ENCODE measurements at regions not wholly inside any gene's neighbourhood (a gene's known extent, or its start where the extent isn't known, plus 50 kb on each side); places are given as distances from the start of the nearest gene placed in this dataset.

DNA sequence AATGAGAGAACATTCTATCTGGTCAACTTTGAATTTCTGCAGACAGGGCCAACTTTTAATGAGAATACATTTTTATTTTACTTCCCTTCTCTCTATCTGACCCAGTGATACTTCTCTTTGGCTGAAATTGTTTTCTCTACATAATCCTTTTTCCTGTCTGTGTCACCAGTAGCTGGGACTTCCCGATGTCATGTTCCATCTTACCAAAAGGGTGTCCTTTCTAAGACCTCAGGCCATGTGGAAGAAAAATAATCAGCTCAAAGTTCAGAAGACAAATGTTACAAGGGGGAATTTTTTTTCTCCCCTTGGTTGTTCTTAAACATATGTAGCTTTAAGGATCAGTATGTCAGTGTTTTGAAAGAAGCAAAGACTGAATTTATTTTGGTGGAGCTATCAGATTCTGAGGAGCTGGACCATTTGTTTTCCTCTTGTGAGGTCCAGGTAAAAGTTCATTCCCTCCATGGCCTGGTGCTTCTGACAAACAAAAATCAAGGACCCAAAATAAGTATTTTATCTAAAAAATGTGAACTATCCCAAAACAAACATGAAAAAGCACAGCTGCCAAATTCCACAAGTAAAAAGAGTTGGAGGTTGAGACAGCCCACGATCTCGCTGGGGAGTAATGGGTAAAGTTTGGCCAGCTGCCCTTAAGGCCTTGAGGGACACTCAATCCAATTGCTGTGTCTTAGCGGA lies 859.4 kb upstream of the NR2F2 start:
- DNase-seq: peak; percentile 44

DNA sequence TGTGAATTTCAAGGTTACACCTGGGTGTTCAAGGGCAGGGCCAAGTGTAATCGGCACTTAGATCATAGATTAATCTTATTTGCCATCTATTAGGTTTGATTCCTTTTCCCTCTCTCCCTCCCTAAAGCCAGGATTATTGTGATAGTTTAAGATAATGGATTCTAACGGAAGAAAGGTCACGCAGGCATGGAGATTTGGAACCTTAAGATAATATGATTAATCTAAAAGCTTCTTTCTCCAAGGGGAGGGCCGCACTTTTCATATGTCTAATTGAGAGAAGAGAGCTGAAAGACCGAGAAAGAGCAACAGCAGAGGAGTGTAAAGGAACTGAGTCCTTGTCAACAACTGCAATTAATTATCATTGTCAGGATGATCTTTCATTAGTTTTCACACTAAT lies 858.8 kb upstream of the NR2F2 start:
- no peak for DNase-seq

DNA sequence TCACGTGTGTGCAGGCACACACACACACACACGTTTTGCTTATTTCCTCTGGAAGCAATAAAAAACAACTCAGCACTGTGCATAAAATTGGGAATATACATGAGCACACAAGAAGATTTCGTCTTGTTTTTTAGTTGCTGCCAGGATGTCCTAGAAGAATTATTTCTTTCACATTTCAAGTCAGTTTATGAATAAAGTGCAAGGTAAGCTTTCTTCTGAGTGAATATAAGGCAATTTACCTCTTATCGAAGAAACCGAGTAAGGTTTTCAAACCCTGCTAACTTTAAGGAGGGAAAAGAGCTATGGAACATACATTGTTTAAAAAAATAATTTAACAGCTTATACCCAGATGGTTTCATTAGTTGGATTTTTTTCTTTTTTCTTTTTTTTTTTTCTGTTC lies 855.4 kb upstream of the NR2F2 start:
- DNase-seq: no peak

DNA sequence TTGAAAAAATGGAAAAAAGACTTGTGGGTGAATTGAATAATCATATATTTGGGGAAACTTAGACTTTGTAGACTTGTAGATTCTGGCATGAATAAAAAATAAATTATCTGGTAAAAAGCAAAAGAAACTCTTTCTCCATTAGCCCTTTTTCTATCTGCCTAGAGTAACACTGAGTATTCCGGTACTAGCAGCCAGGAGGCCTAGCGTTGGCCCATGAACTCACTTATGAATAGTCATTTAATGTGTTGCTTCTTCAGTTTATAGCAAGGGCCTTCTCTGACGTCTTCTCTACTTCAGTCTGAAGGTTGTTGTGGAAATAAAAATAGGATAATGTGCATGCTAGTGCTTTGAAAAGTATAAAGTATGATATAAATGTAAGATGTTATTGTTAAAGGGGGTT lies 851.2 kb upstream of the NR2F2 start:
- no peak for DNase-seq

DNA sequence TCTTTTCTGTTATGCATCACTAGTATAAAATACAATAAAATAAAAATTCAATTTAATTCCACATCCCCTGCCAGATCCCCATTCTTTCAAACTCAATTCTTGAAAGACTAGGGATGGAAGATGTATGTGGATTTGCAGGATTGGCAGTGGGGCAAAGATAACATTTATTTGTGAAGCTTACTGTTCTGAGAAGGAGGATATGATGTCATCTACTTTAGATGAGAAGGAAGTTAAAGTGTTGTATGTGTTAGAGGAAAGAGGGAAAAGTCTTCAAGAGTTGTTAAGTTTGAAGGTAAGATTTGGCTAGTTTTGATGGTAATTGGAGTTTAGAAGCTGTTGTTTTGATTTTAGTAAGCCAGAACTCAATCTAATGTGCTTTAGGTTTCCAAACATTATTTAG lies 845.1 kb upstream of the NR2F2 start:
- DNase-seq: peak; percentile 41

DNA sequence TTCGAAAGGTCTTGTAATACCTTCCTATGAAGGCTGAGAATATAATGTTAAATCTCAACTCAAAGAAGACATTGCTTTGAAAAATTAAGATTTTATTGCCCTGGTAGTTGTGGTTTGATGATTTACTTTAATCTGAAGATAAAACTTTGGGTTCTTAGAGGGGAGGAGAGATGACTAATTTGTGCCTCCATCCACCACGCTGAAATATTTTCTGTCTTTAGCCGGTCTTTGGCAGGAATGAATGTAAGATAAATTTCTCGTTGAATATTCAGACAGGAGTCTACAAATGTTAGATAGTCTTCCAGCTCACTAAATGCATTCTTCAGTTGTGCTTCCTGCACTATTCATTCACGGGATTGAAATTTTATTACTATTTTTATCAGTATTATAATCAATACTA lies 844.3 kb upstream of the NR2F2 start:
- no peak for DNase-seq

DNA sequence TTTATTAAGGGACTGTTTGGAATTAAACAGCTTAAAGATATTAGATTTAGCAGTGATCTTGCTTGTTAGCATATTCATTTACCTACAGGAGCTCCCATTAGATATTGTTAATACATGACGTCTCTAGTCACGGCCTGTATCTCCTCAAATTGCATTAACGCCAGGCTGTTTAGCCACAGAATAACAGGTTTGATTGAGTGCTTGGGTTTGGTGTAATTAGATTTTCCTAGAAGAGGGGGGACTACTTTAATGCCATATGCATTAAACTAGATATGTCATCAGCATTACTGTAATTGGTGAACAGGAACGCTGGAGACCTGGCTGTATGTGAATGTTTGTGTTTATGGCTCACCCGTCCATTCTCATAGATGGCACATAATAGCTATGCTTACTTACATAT lies 841.4 kb upstream of the NR2F2 start:
- DNase-seq: no peak

DNA sequence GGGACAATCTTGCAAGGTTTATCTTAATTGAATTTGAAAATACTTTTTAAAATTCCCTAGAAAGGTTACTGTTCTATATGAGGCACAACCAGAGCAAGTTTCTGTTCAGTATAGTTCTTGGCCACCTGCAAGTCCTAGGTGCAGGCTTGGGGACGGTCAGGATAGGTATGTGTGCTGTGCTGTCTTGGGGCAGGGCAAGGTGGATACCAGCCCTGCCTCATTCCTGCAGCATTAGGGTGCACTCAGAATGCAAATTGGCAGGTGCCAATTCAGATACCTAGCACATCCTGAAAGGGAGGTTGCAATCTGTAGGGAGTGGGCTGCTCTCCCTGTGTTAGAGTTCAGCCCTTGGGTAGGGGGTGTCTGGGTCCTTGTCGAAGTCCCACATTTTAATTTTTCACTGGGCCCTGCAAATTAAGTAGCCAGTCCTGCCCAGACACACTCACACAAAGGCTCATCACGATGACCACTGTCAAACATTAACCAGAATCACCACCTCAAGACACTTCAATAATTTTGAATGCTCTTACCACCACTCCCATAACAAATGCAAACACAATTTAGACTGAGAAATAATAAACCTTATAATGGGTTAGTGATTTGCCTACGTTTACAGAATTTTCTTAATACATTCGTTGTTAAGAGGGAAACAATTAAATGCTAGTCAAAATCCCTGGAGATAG lies 838.0 kb upstream of the NR2F2 start:
- DNase-seq: no peak

DNA sequence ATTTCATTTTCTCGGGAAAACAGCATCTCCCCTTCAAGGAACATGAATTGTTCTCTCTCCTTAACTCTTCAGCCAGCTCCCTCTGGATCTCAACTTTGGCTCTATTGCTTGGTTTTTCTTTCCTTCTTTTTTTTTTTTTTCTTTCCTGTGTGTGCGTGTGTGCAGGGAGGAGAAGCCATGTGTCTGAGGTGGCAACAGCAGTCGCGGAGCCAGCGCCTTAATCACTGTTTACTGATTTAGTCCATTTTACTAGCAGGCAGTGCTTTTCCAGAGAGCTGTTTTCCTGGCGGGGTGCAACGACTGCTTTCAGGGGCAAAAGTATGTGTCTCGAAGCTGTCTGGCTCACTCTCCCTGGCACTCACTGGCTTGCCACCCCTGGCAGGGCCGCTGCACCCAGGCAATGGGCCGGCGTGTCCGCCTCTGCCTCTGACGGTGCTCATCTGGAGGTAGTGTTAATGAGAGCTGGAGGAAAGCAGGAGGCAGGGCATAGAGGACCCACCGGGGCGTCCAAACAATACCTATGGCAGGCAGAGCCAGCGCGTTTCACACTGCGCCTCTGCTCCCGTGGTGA lies 835.4 kb upstream of the NR2F2 start:
- no peak for DNase-seq

DNA sequence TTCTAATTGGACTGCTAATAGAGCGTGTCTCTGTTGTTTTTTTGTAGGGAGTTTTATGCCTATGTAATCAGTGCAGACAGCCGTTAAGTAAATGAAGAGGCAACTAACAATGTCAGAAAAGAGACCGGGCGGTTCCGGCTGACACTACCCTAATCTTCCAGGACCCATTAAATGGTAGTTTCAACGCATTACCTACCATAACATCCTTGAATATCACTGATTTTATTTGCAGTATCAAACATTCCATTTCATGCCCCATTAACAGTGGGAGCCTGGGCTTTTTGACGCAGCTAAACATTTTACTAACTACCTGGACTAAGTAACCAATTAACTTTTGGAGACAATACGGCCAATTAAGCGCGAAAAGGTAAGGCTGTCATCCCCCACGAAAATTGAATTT lies 832.9 kb upstream of the NR2F2 start:
- no peak for DNase-seq

DNA sequence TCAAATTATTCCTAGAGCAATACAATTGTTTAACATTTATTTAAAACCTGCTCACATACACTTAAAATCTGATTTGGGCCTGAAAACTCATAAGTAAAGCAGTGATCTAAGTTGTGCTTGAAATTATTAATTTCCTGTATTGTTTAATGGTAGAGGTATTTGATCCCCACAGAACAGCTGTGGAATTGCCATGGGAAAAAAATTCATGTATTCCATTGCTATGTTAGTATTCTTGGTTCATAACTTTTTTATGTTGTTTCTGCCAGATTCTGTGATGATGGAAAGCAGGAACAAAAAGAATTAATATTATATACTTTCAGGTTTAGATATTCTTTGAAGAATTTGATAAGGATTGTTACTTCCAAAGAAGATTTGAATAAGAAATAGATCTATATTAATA lies 831.5 kb upstream of the NR2F2 start:
- no peak for DNase-seq

DNA sequence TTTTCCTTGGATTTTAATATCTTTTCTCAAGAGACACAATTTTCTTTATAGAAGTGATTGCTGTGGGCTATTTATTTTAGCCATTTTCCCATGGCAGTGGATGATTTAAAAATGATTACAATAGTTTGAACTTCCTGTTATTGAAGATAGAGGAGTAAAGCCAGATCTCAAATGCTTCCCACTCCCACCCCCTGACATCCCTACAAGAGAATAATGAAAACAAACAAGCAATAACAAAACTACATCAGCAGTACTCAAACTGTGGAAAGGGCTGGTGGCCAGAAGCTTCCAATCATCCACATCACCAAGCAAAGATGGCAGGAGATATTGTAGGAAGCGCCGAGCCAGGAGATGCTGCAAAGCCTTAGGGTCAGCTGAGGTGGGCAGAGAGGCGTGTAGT lies 831.1 kb upstream of the NR2F2 start:
- no peak for DNase-seq

DNA sequence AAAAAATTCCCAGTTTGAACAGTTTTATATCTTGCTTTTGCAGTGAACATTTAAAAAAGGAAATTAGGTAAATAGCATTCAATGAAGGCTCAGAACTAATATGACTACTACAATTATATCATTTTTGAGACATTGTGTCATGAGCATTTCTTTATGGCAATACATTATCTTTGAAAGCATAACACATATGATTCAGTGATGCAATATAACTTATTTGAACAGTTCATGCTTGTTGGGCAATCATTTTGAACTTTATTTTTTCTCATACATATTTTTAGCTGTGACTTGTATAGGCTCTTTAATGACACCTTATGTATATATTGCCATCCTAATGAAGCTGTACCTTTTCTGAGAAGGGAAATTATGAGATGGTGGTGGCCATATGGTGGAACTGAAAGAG lies 828.6 kb upstream of the NR2F2 start:
- DNase-seq: no peak

DNA sequence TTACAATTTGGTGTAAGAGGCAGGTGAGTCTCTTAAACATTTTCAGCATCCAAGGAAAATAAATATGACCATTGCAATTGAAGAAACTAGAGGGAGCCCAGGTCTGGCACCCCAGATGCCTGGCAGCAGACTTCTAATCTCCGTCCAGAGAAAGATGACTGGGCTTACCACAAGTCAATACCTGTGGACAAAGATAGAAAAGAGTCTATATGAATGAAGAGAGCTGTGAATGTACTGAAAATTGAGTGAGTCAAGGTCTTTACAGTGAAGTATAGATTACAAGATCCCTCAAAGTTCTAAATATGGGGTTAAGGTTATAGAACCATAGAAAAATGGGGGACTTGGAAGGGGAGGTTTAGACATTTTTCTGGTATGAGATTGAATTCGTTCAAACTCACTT lies 827.4 kb upstream of the NR2F2 start:
- DNase-seq: no peak

DNA sequence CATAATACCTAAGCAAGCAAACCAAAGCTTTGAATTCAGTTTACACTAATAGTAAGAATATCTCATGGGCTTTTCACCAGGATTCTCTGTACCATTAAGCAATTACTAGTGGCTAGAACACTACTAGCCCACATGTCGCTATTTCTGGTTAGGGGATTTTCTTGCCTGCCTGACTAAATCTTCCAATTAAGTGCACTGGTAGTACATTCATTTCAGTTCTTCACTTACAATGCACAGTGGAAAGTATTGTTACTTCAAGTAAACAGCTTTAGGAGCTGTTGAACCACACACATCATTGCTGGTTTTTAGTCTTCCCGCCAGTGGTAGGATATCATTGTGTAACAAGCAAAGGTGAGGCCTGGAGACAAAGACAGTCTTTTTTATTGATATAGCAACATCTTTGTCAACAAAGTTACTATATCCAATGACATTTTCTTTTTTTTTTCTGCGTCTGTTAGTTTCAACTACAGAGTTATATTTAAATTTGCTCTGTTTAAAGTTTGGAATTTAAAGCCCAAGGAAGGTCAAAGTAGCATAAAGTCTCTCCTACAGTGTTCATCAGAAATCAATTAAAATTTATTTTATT lies 826.8 kb upstream of the NR2F2 start:
- DNase-seq: no peak

DNA sequence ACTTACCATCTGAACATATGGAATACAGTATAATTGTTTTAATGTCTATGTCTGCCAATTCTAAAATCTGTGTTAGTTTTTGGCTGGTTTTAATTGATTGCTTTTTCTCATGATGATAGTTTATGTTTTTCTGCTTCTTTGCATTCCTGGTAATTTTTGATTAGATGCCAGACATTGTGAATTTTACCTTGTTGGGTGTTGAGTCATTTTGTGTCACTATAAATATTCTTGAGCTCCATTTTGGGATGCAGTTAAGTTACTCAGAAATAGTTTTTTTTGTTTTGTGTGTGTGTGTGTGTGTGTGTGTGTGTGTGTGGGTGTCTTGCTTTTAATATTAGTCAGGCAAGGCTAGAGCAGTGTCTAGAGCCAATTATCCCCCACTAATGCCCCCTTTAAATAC lies 818.8 kb upstream of the NR2F2 start:
- DNase-seq: no peak

DNA sequence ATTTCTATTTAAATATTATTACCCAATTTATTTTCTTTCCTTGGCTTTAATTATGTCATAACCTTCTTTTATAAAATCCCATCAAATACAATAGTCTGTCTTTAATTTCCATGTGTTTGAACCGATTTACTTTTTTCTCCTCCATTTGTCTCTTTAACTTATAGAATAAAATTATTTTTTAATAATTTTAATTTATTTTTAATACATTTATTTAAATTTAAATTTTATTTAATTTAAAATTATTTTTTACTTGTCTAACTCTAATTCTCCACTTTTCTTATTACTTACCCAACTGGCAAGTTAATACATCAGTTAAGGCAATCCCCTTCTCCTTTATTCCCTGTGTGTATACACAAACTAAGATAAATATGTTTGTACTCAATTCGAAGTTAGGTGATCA lies 817.6 kb upstream of the NR2F2 start:
- DNase-seq: no peak

DNA sequence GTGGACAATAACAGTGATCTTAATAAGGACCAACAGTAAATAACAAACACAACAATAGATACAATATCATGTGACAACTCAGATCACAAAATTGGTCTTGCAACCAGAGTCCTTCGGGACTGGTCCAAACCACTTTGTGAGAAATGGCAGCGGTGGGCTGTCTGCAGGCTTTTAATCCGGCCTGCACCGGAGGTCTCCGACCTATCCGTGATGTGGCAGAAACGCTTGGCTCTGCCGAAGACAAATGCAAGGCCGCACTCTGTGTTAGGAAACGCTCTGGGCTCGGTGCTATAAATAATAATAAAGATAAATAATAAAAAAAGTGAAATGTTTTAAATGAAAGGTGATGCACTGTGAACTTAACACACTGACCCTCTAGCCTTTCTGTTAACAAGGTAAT lies 810.6 kb upstream of the NR2F2 start:
- DNase-seq: no peak

DNA sequence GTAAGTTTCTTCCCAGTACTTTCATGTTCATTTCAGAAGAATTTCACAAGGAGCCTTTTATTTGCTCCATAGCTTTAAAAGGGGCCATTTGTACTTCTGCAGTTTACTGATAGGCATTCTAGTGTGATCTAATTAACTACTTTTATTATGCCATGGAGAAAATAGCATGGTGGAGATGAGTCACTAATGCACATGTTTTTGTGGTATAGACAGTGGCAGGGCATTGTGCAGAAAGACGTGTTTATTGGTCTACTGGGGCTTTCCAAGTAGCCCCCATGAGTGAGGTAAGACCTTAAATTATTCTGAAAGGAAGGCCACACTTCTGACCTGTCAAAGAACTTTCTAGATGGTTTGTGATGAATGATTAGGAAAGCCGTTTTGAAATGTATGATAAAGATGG lies 810.0 kb upstream of the NR2F2 start:
- peak; percentile 27 for DNase-seq

DNA sequence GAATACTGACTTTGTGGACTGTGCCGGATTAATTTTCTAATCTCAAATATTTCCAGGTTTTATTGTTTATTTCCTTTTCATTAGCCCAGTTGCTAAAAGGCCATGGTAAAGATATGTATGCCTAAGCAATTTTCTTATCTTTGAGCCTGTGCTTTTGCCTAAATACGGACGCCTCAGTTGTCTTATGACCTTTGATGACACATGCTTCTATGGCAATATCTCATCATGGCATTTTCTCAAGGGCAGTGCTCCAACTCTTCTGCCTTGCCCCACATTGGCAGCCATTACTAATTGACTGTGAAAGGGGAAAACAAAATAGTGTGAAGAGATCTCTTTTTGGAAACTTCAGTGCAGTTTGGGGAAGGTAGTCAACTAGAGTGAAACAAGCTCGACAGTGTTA lies 809.6 kb upstream of the NR2F2 start:
- DNase-seq: no peak

DNA sequence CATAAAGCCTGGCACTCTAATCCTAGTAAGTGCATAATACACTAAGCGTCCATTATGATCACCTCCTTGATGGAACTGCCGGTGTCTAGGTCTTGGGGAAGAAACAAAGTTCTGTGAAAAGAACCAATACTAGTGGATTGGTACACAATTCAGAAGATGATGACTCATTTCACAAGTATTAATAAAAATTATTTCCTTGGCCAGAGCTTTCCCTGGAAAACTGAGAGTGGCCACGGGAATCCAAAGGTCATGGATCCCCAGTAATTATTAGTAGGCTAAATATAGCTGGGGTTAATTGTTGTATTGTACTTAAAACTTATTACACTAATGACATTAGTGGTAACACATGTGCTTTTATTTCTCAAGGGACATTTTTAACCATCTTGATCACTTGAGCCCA lies 808.0 kb upstream of the NR2F2 start:
- DNase-seq: no peak

DNA sequence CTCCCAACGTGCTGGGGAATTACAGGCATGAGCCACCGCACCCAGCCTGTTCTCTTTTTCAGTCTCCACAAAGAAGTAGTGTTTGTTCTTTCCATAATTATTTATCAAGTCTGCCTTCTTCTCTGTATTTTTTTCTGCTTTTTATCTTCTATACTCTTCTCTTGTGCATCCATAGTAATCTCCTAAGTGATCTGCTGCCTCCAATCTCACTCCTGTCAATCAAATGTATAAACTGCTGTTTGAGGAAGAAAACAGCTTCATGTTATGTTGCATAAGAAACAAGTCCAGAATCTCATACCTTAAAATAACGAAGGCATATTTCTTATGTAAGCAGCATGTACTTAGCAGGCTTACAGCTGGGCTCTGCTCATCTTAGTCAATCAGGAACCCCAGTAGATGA lies 801.6 kb upstream of the NR2F2 start:
- no peak for DNase-seq

DNA sequence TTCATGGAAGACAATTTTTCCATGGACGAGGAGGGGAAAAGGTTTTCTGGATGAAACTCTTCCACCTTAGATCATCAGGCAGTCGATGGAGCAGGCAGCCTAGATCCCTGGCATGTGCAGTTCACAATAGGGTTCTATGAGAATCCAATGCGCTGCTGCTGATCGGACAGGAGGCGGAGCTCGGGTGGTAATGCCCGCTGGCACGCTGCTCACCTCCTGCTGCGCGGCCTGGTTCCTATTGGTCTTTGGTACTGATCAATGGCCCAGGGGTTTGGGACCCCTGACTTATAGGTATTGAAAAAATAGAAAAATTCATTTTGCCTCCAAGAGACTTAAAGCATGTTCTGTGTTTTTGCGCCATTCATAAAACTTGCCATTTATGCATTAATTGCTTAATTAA lies 793.9 kb upstream of the NR2F2 start:
- no peak for DNase-seq

DNA sequence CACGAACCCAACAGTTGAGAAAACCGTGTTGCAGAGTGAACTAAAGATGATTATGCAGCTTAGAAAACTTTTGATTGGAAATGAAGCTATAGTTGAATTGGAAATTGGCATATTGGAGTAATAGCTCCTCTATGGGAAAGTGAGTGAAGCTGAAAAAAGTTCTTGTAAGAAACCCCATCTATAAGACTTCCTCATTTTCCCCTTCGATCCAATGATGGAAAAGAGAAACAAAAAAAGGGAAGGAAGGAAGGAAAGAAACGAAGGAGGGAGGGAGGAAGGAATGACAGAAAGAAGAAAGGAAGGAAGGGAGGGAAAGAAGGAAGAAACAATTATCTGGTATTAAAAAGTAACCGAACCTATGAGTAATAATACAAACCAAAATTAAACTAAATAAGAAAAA lies 791.8 kb upstream of the NR2F2 start:
- DNase-seq: no peak

DNA sequence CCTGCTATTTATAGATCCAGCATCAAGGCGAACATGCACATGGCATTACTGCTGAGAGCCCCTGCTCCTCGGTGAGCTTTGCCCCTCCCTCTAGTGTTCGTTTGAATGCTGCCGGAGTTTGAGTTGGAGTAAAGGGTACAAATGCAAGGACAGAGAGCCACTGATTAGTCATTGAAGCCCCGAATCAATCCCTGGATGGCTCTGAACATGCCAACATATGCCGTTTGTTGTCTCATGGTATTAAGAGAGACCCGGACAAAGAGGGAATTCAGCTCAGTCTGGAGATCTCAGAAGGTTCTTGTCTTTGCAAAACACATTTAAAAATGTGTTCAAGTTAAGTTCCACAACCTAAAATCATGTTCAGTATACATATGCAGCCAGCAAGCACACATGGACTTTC lies 789.2 kb upstream of the NR2F2 start:
- no peak for DNase-seq

Data from OCI-M1 (cell line).